Tibial nerve (tissue), 4 donors: ENCODE measurements at regions not wholly inside any gene's neighbourhood (a gene's known extent, or its start where the extent isn't known, plus 50 kb on each side); places are given as distances from the start of the nearest gene placed in this dataset.

Experiments used
- DNase-seq, 2 donors: peaks; one replicate each; pipeline ENCODE4 v3.0.0-alpha.2; 2019; ENCODE audit warnings: low spot score in 2 of 2
- H3K27ac ChIP-seq, 4 donors: fragments of 200-600 bp; sonication (generic) in 3 of 4; one replicate each; pipeline ENCODE4 v1.5.1; 2017 to 2019; ENCODE audit warnings: mild to moderate bottlenecking in 1 of 4
- H3K27me3 ChIP-seq, 2 donors: fragments of 200-600 bp; sonication (generic) in 1 of 2; one replicate each; pipeline versions ENCODE4 v1.5.1 to v1.6.0; 2017 to 2019
- H3K36me3 ChIP-seq, 3 donors: fragments of 200-600 bp; sonication (generic); one replicate each; pipeline ENCODE4 v1.5.1; 2018 to 2019
- H3K4me1 ChIP-seq, 4 donors: fragments of 200-600 bp; sonication (generic) in 3 of 4; one replicate each; pipeline ENCODE4 v1.5.1; 2017 to 2019
- H3K4me3 ChIP-seq, 4 donors: fragments of 200-600 bp; sonication (generic) in 3 of 4; one replicate each; pipeline ENCODE4 v1.5.1; 2017 to 2019; ENCODE audit warnings: mild to moderate bottlenecking in 1 of 4, moderate library complexity in 1 of 4
- H3K9me3 ChIP-seq, 4 donors: fragments of 200-600 bp; sonication (generic) in 3 of 4; one replicate each; pipeline ENCODE4 v1.5.1; 2017 to 2019
- CTCF ChIP-seq, 5 experiments: fragments of 200-600 bp in 3 of 5; fragments of 450-650 bp in 2 of 5; sonication (generic) in 3 of 5; IDR thresholded peaks; one replicate each; pipeline ENCODE4 v1.5.1; 2016 to 2019; ENCODE audit warnings: antibody characterized with exemption in 5 of 5, mild to moderate bottlenecking in 3 of 5, moderate library complexity in 2 of 5
- EP300 ChIP-seq, 2 donors: sonication (generic); formaldehyde crosslinking; IDR thresholded peaks; one replicate each; pipeline ENCODE4 v1.6.1; 2017; ENCODE audit warnings: antibody characterized with exemption in 2 of 2, mild to moderate bottlenecking in 1 of 2
- POLR2A ChIP-seq, 2 donors: fragments of 450-650 bp; IDR thresholded peaks; one replicate each; pipeline ENCODE4 v1.6.1; 2017; ENCODE audit warnings: antibody characterized with exemption in 2 of 2, mild to moderate bottlenecking in 2 of 2, moderate library complexity in 2 of 2
- WGBS, 2 donors: methylation state at CpG; one replicate each; pipeline ENCODE4 v1.1.5; 2018; 5-methylcytosine and 5-hydroxymethylcytosine counted together

GRCh38 chr10:90302758-90303481 lies 554.9 kb downstream of the HTR7 start:
- Histone ChIP-seq H3K27me3 (no peaks in the 10 kb centered on the region), H3K4me1 (no peaks in the 10 kb centered on the region), H3K27ac (no peak overlapping the region), H3K4me3 (no peak overlapping the region), H3K36me3 (no peaks in the 10 kb centered on the region), H3K9me3 (no peaks in the 10 kb centered on the region)
- TF ChIP-seq EP300 (IDR thresholded peaks at IDR 0.05), result no peak
- TF ChIP-seq CTCF (IDR thresholded peaks at IDR 0.05), result no peak
- WGBS, 2 donors, result 59 to 63% methylated on average over 8 of the region's 8 CpGs
- no peak for DNase-seq

- no peak overlapping the region for H3K4me3 ChIP-seq
- no peak overlapping the region for H3K27ac ChIP-seq
- H3K27me3 ChIP-seq, result no peaks in the 10 kb centered on the region
- DNase-seq, result no peak
- peaks cover 0 to 4% (median 0%) of the 10 kb centered on the region in 4 donors for H3K9me3 ChIP-seq
- no peaks in the 10 kb centered on the region for H3K4me1 ChIP-seq
- H3K36me3 ChIP-seq, result no peaks in the 10 kb centered on the region
- TF ChIP-seq POLR2A (IDR thresholded peaks at IDR 0.05) (no peak), EP300 (IDR thresholded peaks at IDR 0.05) (no peak), CTCF (IDR thresholded peaks at IDR 0.05) (no peak)
- 0 to 42% methylated on average over 1 of the region's 1 CpG for WGBS, 2 donors
Measured at GRCh38 chr10:90304533-90304932, 553.3 kb downstream of the HTR7 start.

DNA sequence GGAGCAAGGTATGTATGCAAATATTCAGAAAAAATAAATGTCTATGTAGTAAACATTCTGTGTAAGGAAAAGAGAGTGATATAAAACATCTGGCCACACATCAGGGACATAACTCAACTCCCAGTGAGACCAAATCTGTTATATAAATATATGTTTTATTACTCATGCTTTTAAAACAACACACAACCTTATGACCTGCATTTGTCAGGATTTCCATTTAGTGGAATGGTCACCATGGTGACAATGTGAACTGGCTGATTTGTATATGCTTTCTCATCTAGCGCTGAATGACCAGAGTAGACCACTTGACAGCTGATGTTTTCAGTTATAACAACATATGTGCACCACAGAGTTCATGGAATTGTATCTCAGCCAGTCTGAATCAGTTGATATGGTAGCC lies 551.7 kb downstream of the HTR7 start:
- TF ChIP-seq EP300 (IDR thresholded peaks at IDR 0.05) (no peak), POLR2A (IDR thresholded peaks at IDR 0.05) (no peak), CTCF (IDR thresholded peaks at IDR 0.05) (no peak)
- no peaks in the 10 kb centered on the region for H3K27me3 ChIP-seq
- DNase-seq, result no peak
- no peak overlapping the region for H3K4me3 ChIP-seq
- H3K36me3 ChIP-seq, result no peaks in the 10 kb centered on the region
- WGBS, 2 donors, result 57 to 71% methylated on average over 1 of the region's 1 CpG
- peaks cover 0 to 6% (median 0%) of the 10 kb centered on the region in 4 donors for H3K9me3 ChIP-seq
- no peaks in the 10 kb centered on the region for H3K4me1 ChIP-seq
- H3K27ac ChIP-seq, result no peak overlapping the region

GRCh38 chr10:90308223-90308622 lies 549.6 kb downstream of the HTR7 start:
- Histone ChIP-seq H3K4me3 (no peak overlapping the region), H3K27ac (no peak overlapping the region), H3K4me1 (no peaks in the 10 kb centered on the region), H3K27me3 (no peaks in the 10 kb centered on the region), H3K36me3 (no peaks in the 10 kb centered on the region), H3K9me3 (peaks cover 0 to 6% (median 0%) of the 10 kb centered on the region in 4 donors)
- no peak for DNase-seq
- 52 to 57% methylated on average over 7 of the region's 7 CpGs for WGBS, 2 donors
- TF ChIP-seq CTCF (IDR thresholded peaks at IDR 0.05), result no peak
- no peak for TF ChIP-seq POLR2A (IDR thresholded peaks at IDR 0.05)
- TF ChIP-seq EP300 (IDR thresholded peaks at IDR 0.05), result no peak

GRCh38 chr10:90313576-90314325 lies 544.1 kb downstream of the HTR7 start:
- no peak overlapping the region for H3K27ac ChIP-seq
- TF ChIP-seq POLR2A (IDR thresholded peaks at IDR 0.05) (no peak), EP300 (IDR thresholded peaks at IDR 0.05) (no peak), CTCF (IDR thresholded peaks at IDR 0.05) (no peak)
- peaks cover 0 to 6% (median 0%) of the 10 kb centered on the region in 4 donors for H3K9me3 ChIP-seq
- no peaks in the 10 kb centered on the region for H3K4me1 ChIP-seq
- no peak overlapping the region for H3K4me3 ChIP-seq
- DNase-seq, result no peak
- WGBS, 2 donors, result 71 to 75% methylated on average over 3 of the region's 3 CpGs
- H3K27me3 ChIP-seq, result no peaks in the 10 kb centered on the region
- no peaks in the 10 kb centered on the region for H3K36me3 ChIP-seq
